Smooth muscle cell (in vitro differentiated cells): ENCODE measurements at regions not wholly inside any gene's neighbourhood (a gene's known extent, or its start where the extent isn't known, plus 50 kb on each side); places are given as distances from the start of the nearest gene placed in this dataset.

Experiments
- DNase-seq: peaks from one replicate; lab custom pipeline; 2025; ENCODE audit not compliant: unreplicated experiment; lab: John Stamatoyannopoulos, UW
- H2AFZ ChIP-seq: fragments of 200-600 bp; sonication (generic); 2 replicates; pipeline ENCODE4 v1.6.0; 2016; ENCODE audit warnings: antibody characterized with exemption, low read depth, mild to moderate bottlenecking
- H3F3A ChIP-seq: fragments of 200-600 bp; sonication (generic); 2 replicates; pipeline ENCODE4 v1.6.0; 2017; ENCODE audit warnings: antibody characterized with exemption, low read depth
- H3K27ac ChIP-seq: fragments of 200-600 bp; sonication (generic); 2 replicates; pipeline ENCODE4 v1.5.1; 2016; ENCODE audit warnings: low read depth, mild to moderate bottlenecking
- H3K27me3 ChIP-seq: fragments of 200-600 bp; sonication (generic); 2 replicates; pipeline ENCODE4 v1.6.1; 2016; ENCODE audit warnings: low read depth, mild to moderate bottlenecking
- H3K36me3 ChIP-seq: fragments of 200-600 bp; sonication (generic); 2 replicates; pipeline ENCODE4 v1.5.1; 2016; ENCODE audit warnings: low read depth
- H3K4me1 ChIP-seq: fragments of 200-600 bp; sonication (generic); 2 replicates; pipeline ENCODE4 v1.5.1; 2016; ENCODE audit warnings: low read depth
- H3K4me2 ChIP-seq: fragments of 200-600 bp; sonication (generic); 2 replicates; pipeline ENCODE4 v1.6.0; 2016; ENCODE audit warnings: mild to moderate bottlenecking
- H3K4me3 ChIP-seq: fragments of 200-600 bp; sonication (generic); 2 replicates; pipeline ENCODE4 v1.5.1; 2016; ENCODE audit warnings: mild to moderate bottlenecking
- H3K79me2 ChIP-seq: fragments of 200-600 bp; sonication (generic); 2 replicates; pipeline ENCODE4 v1.6.0; 2016; ENCODE audit warnings: low read depth, mild to moderate bottlenecking
- H3K9ac ChIP-seq: fragments of 200-600 bp; sonication (generic); 2 replicates; pipeline ENCODE4 v1.6.0; 2016; ENCODE audit warnings: low read depth
- H3K9me3 ChIP-seq: fragments of 200-600 bp; sonication (generic); replicated peaks from 2 replicates; pipeline ENCODE4 v1.5.1; 2016; ENCODE audit warnings: low read depth
- H4K20me1 ChIP-seq: fragments of 200-600 bp; sonication (generic); 2 replicates; pipeline ENCODE4 v1.6.0; 2016; ENCODE audit warnings: low read depth
- CTCF ChIP-seq: fragments of 200-600 bp; sonication (generic); IDR thresholded peaks from 2 replicates; pipeline ENCODE4 v1.5.1; 2017; ENCODE audit warnings: borderline replicate concordance, mild to moderate bottlenecking, antibody characterized with exemption; ENCODE audit not compliant: insufficient read depth, poor library complexity, severe bottlenecking
- WGBS: methylation state at CpG from one replicate; pipeline ENCODE4 v1.1.7; 2016; ENCODE audit warnings: low lambda C conversion rate; 5-methylcytosine and 5-hydroxymethylcytosine counted together

DNA sequence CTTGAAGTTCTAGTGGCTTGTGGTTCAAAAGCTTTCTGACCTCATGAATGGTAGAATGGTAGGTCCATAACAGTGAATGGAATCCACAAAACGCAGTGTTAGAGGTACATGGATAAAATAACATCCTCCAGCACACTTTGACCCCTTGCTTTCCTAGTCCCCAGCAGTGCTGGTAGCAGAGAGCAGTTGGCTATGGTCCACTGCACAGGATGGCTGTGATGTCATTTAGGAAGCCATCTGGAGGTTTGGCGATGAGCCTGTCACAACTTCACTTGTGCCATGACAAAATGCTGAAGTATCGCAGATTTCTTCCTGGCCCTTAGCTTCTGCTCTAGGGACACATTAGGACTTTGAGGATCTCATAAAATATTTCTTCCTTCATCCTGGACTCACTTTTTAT is 300.0 kb upstream of the FZD8 start:
- TF ChIP-seq CTCF, result no peak
- H3K9ac ChIP-seq, result no peak overlapping the region
- H3K36me3 ChIP-seq, result no peaks in the 10 kb centered on the region
- no peaks in the 10 kb centered on the region for H3K79me2 ChIP-seq
- no peaks in the 10 kb centered on the region for H3K27me3 ChIP-seq
- H3F3A ChIP-seq, result peaks cover 6% of the 10 kb centered on the region
- no peak for DNase-seq
- WGBS, result 92% methylated on average over 3 of the region's 3 CpGs
- no peak overlapping the region for H2AFZ ChIP-seq
- peaks cover 7% of the 10 kb centered on the region for H3K4me1 ChIP-seq
- no peaks in the 10 kb centered on the region for H3K9me3 ChIP-seq
- no peaks in the 10 kb centered on the region for H4K20me1 ChIP-seq
- no peak overlapping the region for H3K27ac ChIP-seq
- H3K4me3 ChIP-seq, result no peak overlapping the region
- H3K4me2 ChIP-seq, result no peak overlapping the region

GRCh38 chr10:35940141-35941041 is 298.3 kb upstream of the FZD8 start:
- Histone ChIP-seq H3K27me3 (no peaks in the 10 kb centered on the region), H2AFZ (peak overlapping the region; percentile 17), H3K9me3 (no peaks in the 10 kb centered on the region), H4K20me1 (no peaks in the 10 kb centered on the region), H3F3A (peaks cover 6% of the 10 kb centered on the region), H3K4me1 (peaks cover 7% of the 10 kb centered on the region), H3K27ac (peak overlapping the region; percentile 76), H3K4me2 (peak overlapping the region; percentile 42), H3K79me2 (no peaks in the 10 kb centered on the region), H3K9ac (peak overlapping the region; percentile 18), H3K4me3 (no peak overlapping the region), H3K36me3 (no peaks in the 10 kb centered on the region)
- no peak for DNase-seq
- 18% methylated on average over 14 of the region's 14 CpGs for WGBS
- TF ChIP-seq CTCF, result no peak

- Histone ChIP-seq H3K36me3 (no peaks in the 10 kb centered on the region), H3K4me2 (no peak overlapping the region), H3K9me3 (no peaks in the 10 kb centered on the region), H3F3A (peaks cover 6% of the 10 kb centered on the region), H4K20me1 (no peaks in the 10 kb centered on the region), H3K27me3 (no peaks in the 10 kb centered on the region), H3K9ac (no peak overlapping the region), H3K4me1 (peaks cover 7% of the 10 kb centered on the region), H3K4me3 (no peak overlapping the region), H2AFZ (no peak overlapping the region), H3K27ac (no peak overlapping the region), H3K79me2 (no peaks in the 10 kb centered on the region)
- WGBS, result 75% methylated on average over 5 of the region's 5 CpGs
- TF ChIP-seq CTCF, result no peak
- DNase-seq, result no peak
Observed at GRCh38 chr10:35938160-35938559, 296.1 kb upstream of the FZD8 start.

GRCh38 chr10:35937546-35937945 is 295.4 kb upstream of the FZD8 start:
- Histone ChIP-seq H3K27me3 (no peaks in the 10 kb centered on the region), H3K79me2 (no peaks in the 10 kb centered on the region), H3K9ac (no peak overlapping the region), H2AFZ (no peak overlapping the region), H4K20me1 (no peaks in the 10 kb centered on the region), H3K36me3 (no peaks in the 10 kb centered on the region), H3K27ac (no peak overlapping the region), H3K4me1 (peaks cover 7% of the 10 kb centered on the region), H3K4me3 (no peak overlapping the region), H3K4me2 (no peak overlapping the region), H3K9me3 (no peaks in the 10 kb centered on the region), H3F3A (peaks cover 6% of the 10 kb centered on the region)
- no peak for TF ChIP-seq CTCF
- WGBS, result 76% methylated on average over 7 of the region's 7 CpGs
- no peak for DNase-seq
